Uterus (tissue), 3 donors: ENCODE measurements at regions not wholly inside any gene's neighbourhood (a gene's known extent, or its start where the extent isn't known, plus 50 kb on each side); places are given as distances from the start of the nearest gene placed in this dataset.

Experiments
- DNase-seq, 2 donors: peaks; one replicate each; pipeline ENCODE4 v3.0.0-alpha.2; 2019 to 2020
- H3K27ac ChIP-seq, 2 donors: fragments of 200-600 bp; sonication (generic); 1 replicate in 1 of 2; 2 replicates in 1 of 2; pipeline ENCODE4 v1.5.1; 2016 to 2018
- H3K27me3 ChIP-seq, 2 donors: fragments of 200-600 bp; sonication (generic); one replicate each; pipeline ENCODE4 v1.5.1; 2018 to 2019; ENCODE audit warnings: control low read depth in 1 of 2
- H3K36me3 ChIP-seq, 2 donors: fragments of 200-600 bp; sonication (generic); one replicate each; pipeline ENCODE4 v1.5.1; 2019; ENCODE audit warnings: control low read depth in 1 of 2
- H3K4me1 ChIP-seq, 2 donors: fragments of 200-600 bp; sonication (generic); one replicate each; pipeline ENCODE4 v1.5.1; 2018 to 2019; ENCODE audit warnings: control low read depth in 1 of 2
- H3K4me3 ChIP-seq, 2 donors: fragments of 200-600 bp; sonication (generic); 1 replicate in 1 of 2; 2 replicates in 1 of 2; pipeline ENCODE4 v1.5.1; 2018 to 2019; ENCODE audit warnings: mild to moderate bottlenecking in 1 of 2
- H3K9me3 ChIP-seq, 2 donors: fragments of 200-600 bp; sonication (generic); one replicate each; pipeline ENCODE4 v1.5.1; 2019; ENCODE audit warnings: control low read depth in 1 of 2
- POLR2A ChIP-seq, 2 donors: fragments of 450-650 bp; IDR thresholded peaks; one replicate each; pipeline ENCODE4 v1.6.1; 2016; ENCODE audit warnings: antibody characterized with exemption in 2 of 2, mild to moderate bottlenecking in 1 of 2, moderate library complexity in 1 of 2
- intact Hi-C: fragments of 100-400 bp; cut with DNase I; formaldehyde crosslinking; loops from one replicate; pipeline ENCODE4 v1.15.1; 2023; ENCODE audit warnings: low total_unique reads
- TF ChIP-seq, protein P1 (sequence below), 4 experiments: fragments of 200-600 bp in 2 of 4; fragments of 450-650 bp in 2 of 4; sonication (generic) in 2 of 4; IDR thresholded peaks; one replicate each; pipeline ENCODE4 v1.5.1; 2016 to 2019; ENCODE audit warnings: antibody characterized with exemption in 4 of 4, mild to moderate bottlenecking in 2 of 4, moderate library complexity in 1 of 4
- donor health status: DM: yes; HTN: yes; CAD: no.

DNA sequence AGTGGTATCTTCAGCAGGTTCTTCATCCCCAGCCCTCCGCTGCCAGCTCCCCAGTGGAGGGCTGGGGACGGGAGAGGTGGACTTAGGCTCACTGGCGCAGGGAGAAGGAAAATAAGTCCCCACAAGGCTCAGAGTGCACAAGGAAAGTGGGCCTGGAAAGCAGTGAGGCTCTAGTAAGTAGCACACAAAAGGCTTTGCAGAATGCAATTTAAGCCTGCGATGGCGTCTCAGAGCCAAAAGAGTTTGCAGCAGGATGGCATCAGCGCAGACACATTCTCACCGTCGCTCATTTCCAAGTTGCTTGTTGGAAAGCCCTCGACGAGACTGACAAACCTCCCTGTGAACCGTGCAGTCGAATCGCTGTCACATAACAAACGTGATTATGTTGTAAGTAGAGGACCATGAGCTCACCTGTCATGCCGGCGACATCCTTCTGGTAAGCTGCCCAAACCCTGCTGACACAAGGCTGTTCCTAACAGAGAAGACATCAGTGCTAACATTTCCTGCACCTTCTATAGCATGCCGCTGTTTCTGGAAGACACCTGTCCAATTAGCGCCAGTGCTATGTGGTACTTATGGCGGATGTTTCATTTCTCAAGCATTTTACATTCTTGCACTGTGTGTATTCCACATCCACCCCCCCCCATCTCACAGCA, 98.3 kb upstream of the NPVF start:
- Histone ChIP-seq H3K4me1 (no peaks in the 10 kb centered on the region), H3K9me3 (no peaks in the 10 kb centered on the region), H3K27me3 (no peaks in the 10 kb centered on the region), H3K27ac (no peak overlapping the region), H3K36me3 (no peaks in the 10 kb centered on the region), H3K4me3 (no peak overlapping the region)
- no peak for DNase-seq
- intact Hi-C loops, result no loop called here
- TF ChIP-seq POLR2A (IDR thresholded peaks at IDR 0.05), result no peak
- TF ChIP-seq, protein P1, sequence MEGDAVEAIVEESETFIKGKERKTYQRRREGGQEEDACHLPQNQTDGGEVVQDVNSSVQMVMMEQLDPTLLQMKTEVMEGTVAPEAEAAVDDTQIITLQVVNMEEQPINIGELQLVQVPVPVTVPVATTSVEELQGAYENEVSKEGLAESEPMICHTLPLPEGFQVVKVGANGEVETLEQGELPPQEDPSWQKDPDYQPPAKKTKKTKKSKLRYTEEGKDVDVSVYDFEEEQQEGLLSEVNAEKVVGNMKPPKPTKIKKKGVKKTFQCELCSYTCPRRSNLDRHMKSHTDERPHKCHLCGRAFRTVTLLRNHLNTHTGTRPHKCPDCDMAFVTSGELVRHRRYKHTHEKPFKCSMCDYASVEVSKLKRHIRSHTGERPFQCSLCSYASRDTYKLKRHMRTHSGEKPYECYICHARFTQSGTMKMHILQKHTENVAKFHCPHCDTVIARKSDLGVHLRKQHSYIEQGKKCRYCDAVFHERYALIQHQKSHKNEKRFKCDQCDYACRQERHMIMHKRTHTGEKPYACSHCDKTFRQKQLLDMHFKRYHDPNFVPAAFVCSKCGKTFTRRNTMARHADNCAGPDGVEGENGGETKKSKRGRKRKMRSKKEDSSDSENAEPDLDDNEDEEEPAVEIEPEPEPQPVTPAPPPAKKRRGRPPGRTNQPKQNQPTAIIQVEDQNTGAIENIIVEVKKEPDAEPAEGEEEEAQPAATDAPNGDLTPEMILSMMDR (IDR thresholded peaks at IDR 0.05), result no peak

DNA sequence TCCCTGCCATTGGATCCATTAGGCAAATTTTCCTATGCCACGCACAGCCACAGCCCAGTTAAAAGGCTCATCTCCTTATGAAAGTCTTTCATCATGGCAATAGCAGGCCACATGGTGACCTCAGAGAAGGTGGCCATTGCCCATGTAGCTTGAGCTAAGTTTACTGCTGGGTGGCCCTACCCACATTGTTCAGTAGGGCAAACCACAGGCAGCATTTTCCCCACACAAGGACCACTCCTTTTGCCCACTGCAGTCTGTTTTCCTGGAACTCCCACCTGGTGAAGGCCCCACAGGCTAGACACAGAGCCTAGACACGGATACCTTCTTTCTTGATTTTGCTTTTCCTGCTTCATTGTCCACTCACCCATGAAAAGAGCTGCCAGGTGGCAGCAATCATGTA, 101.5 kb upstream of the NPVF start:
- no peak for TF ChIP-seq POLR2A (IDR thresholded peaks at IDR 0.05)
- TF ChIP-seq, protein P1 (IDR thresholded peaks at IDR 0.05), result no peak
- Histone ChIP-seq H3K27me3 (no peaks in the 10 kb centered on the region), H3K4me1 (no peaks in the 10 kb centered on the region), H3K4me3 (no peak overlapping the region), H3K9me3 (no peaks in the 10 kb centered on the region), H3K27ac (no peak overlapping the region), H3K36me3 (no peaks in the 10 kb centered on the region)
- DNase-seq, result no peak
- intact Hi-C loops, result no loop called here

DNA sequence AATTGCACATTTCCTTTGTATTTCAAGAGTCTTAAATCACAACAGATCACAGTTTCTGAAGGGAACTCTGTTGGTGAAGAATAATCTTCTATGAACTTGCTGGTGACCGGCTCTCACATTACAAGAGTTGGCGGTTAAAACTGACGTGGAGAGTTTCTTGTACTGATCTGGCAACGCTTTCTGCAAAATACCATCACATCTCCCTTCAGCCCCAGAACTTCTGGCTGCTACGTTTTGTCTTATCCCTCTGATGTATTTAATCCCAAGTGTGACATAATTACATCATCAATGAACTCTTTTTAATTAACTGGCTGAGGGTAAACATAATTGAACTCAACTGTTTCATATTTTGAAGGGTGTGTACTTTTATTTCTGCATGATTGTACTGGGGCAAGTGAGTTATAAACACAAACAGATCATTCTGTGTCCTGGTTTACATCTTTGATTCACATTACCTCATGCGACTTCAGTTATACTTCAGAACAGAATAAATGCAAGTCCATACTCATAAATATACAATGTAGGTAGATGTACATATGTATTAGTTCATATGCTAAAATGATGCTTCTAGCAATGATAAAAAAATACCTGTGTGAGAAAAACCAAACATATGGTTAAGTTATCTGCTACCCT, 105.1 kb upstream of the NPVF start:
- DNase-seq, result no peak
- H3K27ac ChIP-seq, result no peak overlapping the region
- intact Hi-C loops, result no loop called here
- H3K4me3 ChIP-seq, result no peak overlapping the region
- H3K36me3 ChIP-seq, result no peaks in the 10 kb centered on the region
- H3K9me3 ChIP-seq, result no peaks in the 10 kb centered on the region
- H3K27me3 ChIP-seq, result no peaks in the 10 kb centered on the region
- H3K4me1 ChIP-seq, result no peaks in the 10 kb centered on the region
- TF ChIP-seq, protein P1 (IDR thresholded peaks at IDR 0.05), result no peak
- TF ChIP-seq POLR2A (IDR thresholded peaks at IDR 0.05), result no peak

DNA sequence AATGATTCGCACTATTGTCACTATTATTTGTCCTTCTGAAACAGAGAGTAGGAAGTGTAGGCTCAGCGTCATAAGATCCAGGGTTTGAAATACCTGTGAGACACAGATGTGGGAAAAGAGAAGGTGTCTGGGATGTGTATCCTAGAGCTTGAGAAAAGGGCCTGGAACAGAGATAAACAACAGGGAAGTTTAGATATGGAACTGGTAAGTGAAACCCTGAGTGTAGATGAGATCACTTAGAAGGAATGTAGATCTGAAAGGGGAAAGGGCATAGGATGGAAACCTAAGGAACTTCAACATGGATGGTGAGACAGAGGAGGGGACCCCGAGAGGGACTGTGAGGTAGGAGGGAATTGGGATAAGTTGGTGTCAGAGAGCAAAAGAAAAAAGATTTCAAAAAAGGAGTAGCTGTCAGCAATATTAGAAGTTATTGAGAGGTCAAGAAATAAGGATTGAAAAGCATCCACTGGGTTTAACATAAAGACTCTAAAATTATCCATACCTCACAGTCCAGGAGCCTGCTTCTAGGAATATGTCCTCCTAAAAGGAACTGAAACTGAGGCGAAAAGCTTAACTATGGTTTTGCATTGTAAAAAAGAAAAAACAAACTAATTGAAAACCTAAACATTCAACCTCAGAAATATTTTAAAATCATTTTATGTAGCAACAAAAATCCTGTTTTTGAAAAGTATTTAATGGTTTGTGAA, 119.2 kb upstream of the NPVF start:
- no peaks in the 10 kb centered on the region for H3K4me1 ChIP-seq
- no peaks in the 10 kb centered on the region for H3K36me3 ChIP-seq
- H3K27ac ChIP-seq, result no peak overlapping the region
- DNase-seq, result no peak
- H3K27me3 ChIP-seq, result no peaks in the 10 kb centered on the region
- no peak overlapping the region for H3K4me3 ChIP-seq
- intact Hi-C loops, result no loop called here
- H3K9me3 ChIP-seq, result no peaks in the 10 kb centered on the region
- TF ChIP-seq POLR2A (IDR thresholded peaks at IDR 0.05), result no peak
- TF ChIP-seq, protein P1 (IDR thresholded peaks at IDR 0.05), result no peak

DNA sequence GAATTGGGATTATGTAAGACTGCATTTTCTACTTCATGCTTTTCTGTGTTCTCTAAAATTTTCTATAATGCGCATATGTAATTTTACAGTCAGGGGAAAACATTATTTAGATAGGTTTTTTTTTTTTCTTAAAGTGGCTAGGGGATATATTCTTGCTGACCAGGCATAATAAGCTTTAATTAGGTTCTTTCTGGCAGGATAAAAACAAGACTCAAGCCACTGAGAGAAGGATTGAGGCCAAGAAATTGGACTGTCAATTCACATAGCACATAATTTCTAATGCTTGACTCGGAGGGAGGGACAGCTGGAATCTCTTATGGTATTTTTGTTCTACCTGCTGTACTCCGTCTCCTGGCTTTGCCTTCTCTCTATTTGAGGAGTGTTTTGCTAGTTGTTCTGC, 119.8 kb upstream of the NPVF start:
- Histone ChIP-seq H3K4me3 (no peak overlapping the region), H3K9me3 (no peaks in the 10 kb centered on the region), H3K27me3 (no peaks in the 10 kb centered on the region), H3K27ac (no peak overlapping the region), H3K4me1 (no peaks in the 10 kb centered on the region), H3K36me3 (no peaks in the 10 kb centered on the region)
- intact Hi-C loops, result no loop called here
- DNase-seq, result no peak
- TF ChIP-seq POLR2A (IDR thresholded peaks at IDR 0.05), result no peak
- TF ChIP-seq, protein P1 (IDR thresholded peaks at IDR 0.05), result no peak
